ENCODE measurements at regions not wholly inside any gene's neighbourhood (a gene's known extent, or its start where the extent isn't known, plus 50 kb on each side); places are given as distances from the start of the nearest gene placed in this dataset.

- DNase-seq = no peak
Observed at GRCh38 chr2:176388861-176389260, 119.6 kb downstream of the MTX2 start.

GRCh38 chr2:176390276-176391147 is 121.3 kb downstream of the MTX2 start:
- DNase-seq = no peak

GRCh38 chr2:176391148-176391419 is 121.8 kb downstream of the MTX2 start:
- DNase-seq = no peak

- no peak for DNase-seq
Observed at GRCh38 chr2:176392249-176392648, 123.0 kb downstream of the MTX2 start.

GRCh38 chr2:176392744-176393414 is 123.6 kb downstream of the MTX2 start:
- no peak for DNase-seq

GRCh38 chr2:176395273-176395854 is 126.1 kb downstream of the MTX2 start:
- no peak for DNase-seq

GRCh38 chr2:176398243-176399073 is 129.2 kb downstream of the MTX2 start:
- no peak for DNase-seq

GRCh38 chr2:176399074-176399598 is 129.9 kb downstream of the MTX2 start:
- no peak for DNase-seq

GRCh38 chr2:176405477-176405876 is 136.2 kb downstream of the MTX2 start:
- DNase-seq = no peak

- no peak for DNase-seq
Observed at GRCh38 chr2:176407706-176408105, 138.5 kb downstream of the MTX2 start.

GRCh38 chr2:176409671-176410070 is 140.4 kb downstream of the MTX2 start:
- no peak for DNase-seq

GRCh38 chr2:176412136-176412535 is 142.9 kb downstream of the MTX2 start:
- DNase-seq = no peak

- DNase-seq = no peak
Observed at GRCh38 chr2:176413786-176414185, 144.5 kb downstream of the MTX2 start.

GRCh38 chr2:176414641-176415040 is 145.4 kb downstream of the MTX2 start:
- no peak for DNase-seq

GRCh38 chr2:176415174-176415895 is 146.1 kb downstream of the MTX2 start:
- no peak for DNase-seq

- no peak for DNase-seq
Observed at GRCh38 chr2:176415937-176416499, 146.8 kb downstream of the MTX2 start.

GRCh38 chr2:176418768-176419167 is 149.5 kb downstream of the MTX2 start:
- DNase-seq = no peak

GRCh38 chr2:176419591-176420071 is 150.4 kb downstream of the MTX2 start:
- DNase-seq = no peak

- no peak for DNase-seq
Observed at GRCh38 chr2:176421297-176422050, 152.2 kb downstream of the MTX2 start.

GRCh38 chr2:176423819-176424218 is 154.6 kb downstream of the MTX2 start:
- no peak for DNase-seq

GRCh38 chr2:176424746-176425145 is 155.5 kb downstream of the MTX2 start:
- DNase-seq = no peak

Measured in CD4-positive, alpha-beta T cell treated with Interleukin-4 for 4 hours (primary cell).